Choroid plexus epithelial cell (primary cell): ENCODE measurements at regions not wholly inside any gene's neighbourhood (a gene's known extent, or its start where the extent isn't known, plus 50 kb on each side); places are given as distances from the start of the nearest gene placed in this dataset.

Experiments used
- DNase-seq: peaks from one replicate; pipeline ENCODE4 v3.0.0-alpha.2; 2010; ENCODE audit warnings: low read depth
- H3K4me3 ChIP-seq: 2 replicates; pipeline ENCODE4 v1.5.1; 2011; ENCODE audit warnings: low read depth, mild to moderate bottlenecking, control low read depth, low read length, moderate library complexity
- TF ChIP-seq, protein P1 (sequence below): conservative IDR thresholded peaks from 2 replicates; pipeline ENCODE4 v1.5.1; 2011; ENCODE audit warnings: low read depth, mild to moderate bottlenecking, control low read depth, inconsistent platforms, low read length, moderate library complexity

DNA sequence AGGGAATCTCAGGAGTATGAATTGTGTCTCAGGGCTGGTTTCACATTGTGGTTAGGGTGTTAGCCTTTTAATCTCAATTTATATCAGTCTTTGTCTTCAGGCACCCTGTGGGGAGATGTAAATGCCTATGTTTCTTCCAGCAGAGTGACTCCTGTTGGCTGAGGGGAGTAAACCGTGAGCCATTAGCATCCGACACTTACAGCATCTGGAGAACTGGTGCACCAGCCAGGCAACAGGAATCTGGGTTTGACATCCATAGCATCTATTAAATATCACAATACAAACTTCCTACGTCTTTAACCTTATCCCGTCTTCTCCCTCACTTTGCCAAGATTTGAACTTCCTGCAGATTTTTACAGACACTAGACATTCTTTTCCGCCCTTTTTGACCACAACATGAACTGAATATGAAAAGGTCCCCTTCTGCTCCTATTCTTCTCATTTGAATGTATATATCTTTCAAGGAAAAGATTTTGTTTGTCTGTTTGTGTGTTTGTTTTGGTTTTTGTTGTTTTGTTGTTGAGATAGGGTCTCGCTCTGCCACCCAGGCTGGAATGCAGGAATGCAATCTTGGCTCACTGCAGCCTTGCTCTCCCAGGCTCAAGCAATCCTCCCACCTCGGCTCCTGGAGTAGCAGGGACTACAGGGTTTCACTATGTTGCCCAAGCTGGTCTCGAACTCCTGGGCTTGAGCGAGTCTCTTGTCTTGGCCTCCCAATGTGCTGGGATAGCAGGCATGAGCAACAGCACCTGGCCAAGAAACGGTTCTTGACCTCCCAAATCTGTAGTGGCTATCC, 626.2 kb downstream of the TLR4 start:
- TF ChIP-seq, protein P1, sequence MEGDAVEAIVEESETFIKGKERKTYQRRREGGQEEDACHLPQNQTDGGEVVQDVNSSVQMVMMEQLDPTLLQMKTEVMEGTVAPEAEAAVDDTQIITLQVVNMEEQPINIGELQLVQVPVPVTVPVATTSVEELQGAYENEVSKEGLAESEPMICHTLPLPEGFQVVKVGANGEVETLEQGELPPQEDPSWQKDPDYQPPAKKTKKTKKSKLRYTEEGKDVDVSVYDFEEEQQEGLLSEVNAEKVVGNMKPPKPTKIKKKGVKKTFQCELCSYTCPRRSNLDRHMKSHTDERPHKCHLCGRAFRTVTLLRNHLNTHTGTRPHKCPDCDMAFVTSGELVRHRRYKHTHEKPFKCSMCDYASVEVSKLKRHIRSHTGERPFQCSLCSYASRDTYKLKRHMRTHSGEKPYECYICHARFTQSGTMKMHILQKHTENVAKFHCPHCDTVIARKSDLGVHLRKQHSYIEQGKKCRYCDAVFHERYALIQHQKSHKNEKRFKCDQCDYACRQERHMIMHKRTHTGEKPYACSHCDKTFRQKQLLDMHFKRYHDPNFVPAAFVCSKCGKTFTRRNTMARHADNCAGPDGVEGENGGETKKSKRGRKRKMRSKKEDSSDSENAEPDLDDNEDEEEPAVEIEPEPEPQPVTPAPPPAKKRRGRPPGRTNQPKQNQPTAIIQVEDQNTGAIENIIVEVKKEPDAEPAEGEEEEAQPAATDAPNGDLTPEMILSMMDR, result no peak
- DNase-seq, result no peak
- H3K4me3 ChIP-seq, result no peak overlapping the region

DNA sequence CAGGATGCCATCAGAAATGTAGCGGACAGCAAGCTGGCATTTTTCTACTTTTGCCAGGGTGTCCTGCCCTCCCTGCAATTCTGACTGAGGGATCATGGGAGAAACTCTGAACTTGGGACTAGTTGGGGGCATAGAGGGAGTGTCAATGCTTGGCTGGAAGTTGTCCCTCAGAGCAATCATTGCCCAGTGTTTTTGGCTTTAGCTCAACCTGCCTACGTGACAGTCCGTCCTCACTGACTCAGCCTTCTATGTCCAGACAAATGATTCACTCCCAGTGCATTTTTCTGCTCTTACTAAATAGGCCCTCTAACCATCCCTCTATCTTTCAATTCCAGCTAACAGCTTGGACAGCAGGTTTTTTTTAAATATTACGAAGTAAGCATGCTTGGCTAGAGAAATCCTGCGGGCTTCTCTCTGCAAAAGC, 627.4 kb downstream of the TLR4 start:
- TF ChIP-seq, protein P1, result no peak
- no peak overlapping the region for H3K4me3 ChIP-seq
- peak; percentile 59 for DNase-seq

DNA sequence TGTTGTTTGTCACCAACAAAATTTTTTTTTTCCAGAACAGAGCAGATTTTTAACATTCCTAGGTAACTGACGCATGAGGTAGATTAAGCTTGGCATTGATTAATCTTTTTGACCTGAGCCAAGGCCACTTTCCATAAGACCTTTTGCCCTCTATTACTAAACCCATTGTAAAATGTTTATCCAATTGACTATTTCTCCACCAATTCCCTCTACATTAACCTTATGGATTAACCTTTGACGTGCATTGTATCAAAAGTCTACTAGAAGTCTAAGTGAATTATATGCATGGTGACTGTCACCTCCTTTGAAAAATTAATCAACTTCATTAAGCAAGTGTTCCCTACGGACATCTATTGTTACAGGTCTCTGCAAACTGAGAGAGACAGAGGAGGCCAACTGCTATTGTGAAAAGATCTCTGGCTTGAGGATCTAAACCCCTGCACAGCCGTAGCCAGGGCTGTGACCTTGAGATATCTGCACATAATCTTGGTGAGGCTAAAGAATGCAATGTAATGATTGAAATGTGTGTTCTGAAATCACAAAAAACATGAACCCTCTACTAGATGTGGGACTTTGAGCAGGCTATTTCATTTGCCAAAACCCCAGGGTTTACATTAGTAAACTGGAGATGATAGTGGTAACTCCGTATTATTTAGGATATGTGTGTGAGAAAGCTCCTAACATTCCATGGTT, 632.2 kb downstream of the TLR4 start:
- TF ChIP-seq, protein P1, result no peak
- H3K4me3 ChIP-seq, result no peak overlapping the region
- DNase-seq, result no peak

DNA sequence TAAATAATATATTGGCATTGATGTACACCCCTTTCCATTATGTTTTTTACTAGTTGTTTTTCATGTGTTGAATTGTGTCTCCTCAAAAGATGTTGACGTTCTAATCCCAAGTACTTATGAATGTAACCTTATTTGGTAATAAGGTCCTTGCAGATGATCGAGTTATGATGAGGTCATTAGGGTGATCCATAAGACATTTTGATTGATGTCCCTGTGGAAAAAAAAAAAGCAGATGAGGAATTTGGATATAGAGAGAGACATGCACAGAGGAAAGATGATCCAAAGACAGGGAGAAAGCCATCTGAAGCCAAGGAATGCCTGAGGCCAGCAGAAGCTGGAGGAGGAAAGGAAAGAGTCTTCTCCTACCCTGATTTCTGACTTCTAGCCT, 632.7 kb downstream of the TLR4 start:
- H3K4me3 ChIP-seq, result no peak overlapping the region
- no peak for DNase-seq
- TF ChIP-seq, protein P1, result no peak

DNA sequence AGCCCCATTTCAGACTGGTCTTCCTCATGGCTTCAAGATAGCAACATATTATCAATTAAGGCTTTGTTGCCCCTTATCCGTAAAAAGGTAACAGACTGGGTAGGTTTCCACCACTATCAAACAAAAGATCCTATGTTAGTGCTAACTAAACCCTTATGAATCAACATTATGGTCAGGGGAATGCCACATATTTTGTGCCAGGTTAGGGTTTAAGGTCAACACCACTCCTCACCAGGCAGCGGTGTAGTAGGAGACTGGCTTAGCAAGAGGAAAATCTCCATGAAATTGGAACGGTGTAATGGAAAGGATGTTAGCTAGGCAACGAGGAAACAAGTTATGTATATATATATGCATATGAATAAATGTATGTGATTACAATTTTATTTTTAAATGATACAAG, 655.8 kb downstream of the TLR4 start:
- TF ChIP-seq, protein P1, result no peak
- H3K4me3 ChIP-seq, result no peak overlapping the region
- no peak for DNase-seq

DNA sequence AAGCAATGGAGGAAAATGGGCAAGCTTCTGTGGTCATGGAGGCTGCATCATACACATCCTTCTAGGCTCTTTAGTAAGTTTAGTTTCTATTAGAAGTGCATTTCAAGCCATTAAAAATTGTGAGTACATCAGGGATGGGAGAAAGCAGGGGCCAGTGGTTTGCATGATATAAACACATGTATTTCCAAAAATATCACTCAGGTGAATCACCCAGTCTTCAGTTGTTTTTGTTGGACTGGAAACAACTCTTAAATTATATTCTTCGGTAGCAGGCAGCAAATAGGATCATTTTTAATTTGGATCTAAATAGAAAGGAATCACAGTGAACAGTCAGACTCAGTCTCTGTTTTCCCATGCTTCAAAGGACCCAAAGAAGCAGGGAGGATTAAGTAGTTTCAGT, 657.9 kb downstream of the TLR4 start:
- TF ChIP-seq, protein P1, result no peak
- peak; percentile 0 for DNase-seq

DNA sequence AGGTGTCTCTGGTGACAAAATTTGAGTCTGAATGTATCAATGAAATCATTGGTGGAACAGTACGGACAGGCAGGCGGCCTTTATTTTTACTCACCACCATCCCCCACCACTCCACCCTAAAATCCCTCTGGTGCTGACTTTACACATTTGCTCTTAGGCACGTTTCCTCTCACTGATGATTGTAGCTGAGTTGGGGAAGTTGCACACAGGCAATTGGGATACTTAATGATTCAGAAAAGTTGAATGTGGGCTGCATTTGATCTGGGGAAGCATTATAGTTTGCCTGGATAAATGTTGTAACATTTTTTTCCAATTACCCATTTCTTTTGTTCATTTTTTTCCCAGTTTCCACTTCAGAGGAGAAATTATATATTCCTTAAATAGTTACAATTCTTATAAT, 658.4 kb downstream of the TLR4 start:
- TF ChIP-seq, protein P1, result no peak
- no peak overlapping the region for H3K4me3 ChIP-seq
- no peak for DNase-seq

More for the DNA sequence above, 657.9 kb downstream of the TLR4 start:
- H3K4me3 ChIP-seq, result no peak overlapping the region
